Epidermal melanocyte (primary cell): ENCODE measurements at regions not wholly inside any gene's neighbourhood (a gene's known extent, or its start where the extent isn't known, plus 50 kb on each side); places are given as distances from the start of the nearest gene placed in this dataset.
A peak's percentile ranks its signal among the peaks of the same experiment; 100 is the strongest.

Experiments
- DNase-seq: peaks from one replicate; pipeline ENCODE4 v3.0.0; 2011; ENCODE audit warnings: low spot score; ENCODE audit not compliant: insufficient read length

DNA sequence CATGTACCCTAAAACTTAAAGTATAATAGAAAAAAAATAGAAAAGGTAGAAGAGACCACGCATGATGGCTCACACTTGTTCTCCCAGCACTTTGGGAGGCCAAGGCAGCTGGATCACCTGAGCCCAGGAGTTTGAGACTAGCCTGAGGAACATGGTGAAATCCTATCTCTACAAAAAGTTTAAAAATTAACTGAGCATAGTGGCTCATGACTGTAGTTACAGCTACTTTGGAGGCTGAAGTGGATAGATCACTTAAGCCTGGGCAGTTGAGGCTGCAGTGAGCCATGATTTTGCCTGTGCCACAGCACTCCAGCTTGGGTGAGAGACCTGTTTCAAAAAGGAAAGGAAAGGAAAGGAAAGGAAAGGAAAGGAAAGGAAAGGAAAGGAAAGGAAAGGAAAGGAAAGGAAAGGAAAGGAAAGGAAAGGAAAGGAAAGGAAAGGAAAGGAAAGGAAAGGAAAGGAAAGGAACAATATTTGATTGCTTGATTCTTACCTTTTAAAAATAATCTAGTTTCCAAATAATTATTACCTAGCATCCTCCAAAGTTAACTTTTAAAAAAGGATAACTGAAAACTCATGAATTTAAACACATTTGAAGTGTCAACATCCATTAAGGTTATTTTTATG lies 99.9 kb upstream of the PAX6 start:
- DNase-seq: no peak

DNA sequence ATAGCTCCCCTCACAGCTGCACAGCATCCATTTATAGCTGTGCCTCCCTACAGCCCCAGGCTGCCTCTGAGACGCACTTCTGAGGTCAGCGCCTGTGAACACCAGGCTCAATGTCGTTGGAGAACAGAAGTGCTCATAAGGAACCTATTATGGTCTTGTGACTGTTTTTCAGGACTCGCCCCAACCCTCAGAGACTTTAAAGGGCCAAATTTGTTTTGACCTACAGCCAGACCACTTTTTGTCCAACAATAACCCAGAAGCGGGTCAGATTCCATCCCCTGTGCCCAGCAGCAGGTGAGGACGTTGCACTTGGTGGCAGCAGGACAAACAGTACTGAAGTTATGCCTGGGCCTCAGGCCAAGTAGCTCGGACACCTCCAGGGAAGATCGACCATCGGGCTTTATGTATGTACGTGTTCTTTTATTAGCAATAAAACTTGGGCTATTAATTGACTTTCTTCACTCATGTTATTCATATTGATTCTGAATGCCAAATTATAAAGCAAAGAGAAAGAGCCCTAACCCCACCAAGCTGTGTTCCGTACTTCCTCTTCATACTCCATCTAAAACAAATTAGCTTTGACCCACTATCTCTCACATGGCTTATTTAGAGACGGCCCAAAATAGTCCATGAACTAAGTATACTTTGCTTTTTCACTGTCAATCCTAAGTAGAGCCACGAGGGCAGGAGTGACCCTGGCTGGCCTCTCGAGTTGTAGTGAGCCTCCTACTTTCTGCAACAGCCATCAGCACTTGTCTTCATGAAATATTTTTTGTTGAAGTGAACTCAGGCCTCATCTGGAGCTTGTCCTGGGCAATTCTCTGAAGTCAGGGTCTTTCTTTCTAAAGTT lies 92.3 kb upstream of the PAX6 start:
- DNase-seq: no peak

DNA sequence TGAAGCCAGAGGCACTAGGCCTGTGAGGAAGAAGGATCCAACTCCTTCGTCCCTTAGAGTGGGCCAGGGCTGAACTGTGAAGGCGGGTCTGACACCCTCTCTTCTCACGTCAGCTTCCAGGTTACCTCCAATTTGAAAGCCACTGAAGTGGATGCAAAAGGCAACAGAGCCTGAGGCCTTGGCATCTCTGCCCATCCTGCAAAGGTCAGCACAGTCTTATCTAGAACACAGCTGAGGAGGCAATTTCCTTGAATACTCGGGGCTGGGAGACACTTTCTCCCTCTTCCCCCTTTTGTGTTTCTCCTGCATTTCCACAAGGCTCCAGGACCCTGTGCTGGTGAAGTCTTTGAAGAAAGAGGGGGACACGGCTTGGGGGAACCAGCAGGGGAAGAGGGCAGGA lies 91.6 kb upstream of the PAX6 start:
- no peak for DNase-seq

DNA sequence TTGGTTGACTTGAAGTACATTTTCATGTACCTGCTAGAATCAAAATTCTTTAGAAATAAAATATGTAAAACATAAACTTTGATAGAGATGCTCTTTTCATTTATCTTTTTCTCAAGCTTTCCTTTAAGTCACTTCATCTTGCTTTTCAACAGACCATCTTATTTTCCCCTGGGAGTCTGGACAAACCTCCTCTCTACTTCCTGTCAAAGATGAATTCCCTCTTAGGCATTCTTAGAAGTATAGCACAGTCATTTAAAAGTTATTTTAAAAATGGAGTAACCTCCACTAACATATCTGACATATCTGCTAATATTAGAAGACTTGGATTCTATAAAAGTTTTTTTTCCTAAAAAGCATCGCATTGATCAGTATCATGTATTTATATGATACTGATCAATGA lies 84.8 kb upstream of the PAX6 start:
- no peak for DNase-seq

DNA sequence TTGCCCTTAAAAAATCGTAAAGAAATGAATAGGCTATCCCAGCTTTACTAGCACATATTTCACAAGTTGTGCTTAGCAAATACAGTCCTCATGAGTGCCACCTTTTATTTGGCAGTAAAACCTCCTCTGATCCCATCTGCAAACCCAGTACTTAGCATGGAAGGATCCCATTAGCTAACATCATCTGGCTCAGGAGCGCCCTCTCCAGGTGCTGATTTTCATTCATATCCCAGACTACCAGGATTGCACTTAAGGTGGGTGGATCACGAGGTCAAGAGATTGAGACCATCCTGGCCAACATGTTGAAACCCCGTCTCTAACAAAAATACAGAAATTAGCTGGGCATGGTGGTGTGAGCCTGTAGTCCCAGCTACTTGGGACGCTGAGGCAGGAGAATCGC lies 76.1 kb upstream of the PAX6 start:
- no peak for DNase-seq

DNA sequence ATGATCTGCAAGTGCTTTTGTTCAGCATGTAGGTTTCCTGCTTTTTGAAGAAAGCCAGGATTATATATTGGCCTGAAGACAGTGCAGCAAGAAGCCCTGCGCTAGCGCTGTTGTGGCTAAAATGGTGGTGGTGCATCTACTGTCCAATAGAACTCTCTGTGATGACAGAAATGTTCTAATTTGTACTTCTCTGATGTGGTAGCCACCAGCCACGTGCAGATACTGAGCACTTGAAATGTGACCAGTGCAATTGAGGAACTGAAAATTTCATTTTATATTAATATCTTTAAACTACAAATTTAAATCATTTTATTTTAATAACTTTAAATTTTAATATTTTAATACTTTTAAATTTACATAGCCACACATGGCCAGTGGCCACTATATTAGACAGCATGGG lies 73.0 kb upstream of the PAX6 start:
- no peak for DNase-seq

DNA sequence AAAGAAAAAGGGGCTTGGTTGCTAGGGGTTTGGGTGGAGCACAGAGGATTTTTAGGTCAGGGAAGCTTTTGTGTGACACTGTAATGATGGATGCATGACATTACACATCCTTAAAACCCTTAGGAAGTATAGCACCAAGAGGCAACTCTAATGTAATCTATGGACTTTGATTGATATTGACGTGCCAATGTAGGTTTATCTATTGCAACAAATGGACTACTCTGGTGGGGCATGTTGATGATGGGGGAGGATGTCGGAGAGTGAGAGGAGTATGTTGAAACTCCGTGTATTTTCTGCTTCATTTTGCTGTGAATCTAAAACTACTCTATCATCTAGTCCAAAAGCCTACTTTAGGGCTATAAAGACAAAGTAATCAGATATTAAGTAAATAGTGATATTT lies 72.3 kb upstream of the PAX6 start:
- DNase-seq: no peak

DNA sequence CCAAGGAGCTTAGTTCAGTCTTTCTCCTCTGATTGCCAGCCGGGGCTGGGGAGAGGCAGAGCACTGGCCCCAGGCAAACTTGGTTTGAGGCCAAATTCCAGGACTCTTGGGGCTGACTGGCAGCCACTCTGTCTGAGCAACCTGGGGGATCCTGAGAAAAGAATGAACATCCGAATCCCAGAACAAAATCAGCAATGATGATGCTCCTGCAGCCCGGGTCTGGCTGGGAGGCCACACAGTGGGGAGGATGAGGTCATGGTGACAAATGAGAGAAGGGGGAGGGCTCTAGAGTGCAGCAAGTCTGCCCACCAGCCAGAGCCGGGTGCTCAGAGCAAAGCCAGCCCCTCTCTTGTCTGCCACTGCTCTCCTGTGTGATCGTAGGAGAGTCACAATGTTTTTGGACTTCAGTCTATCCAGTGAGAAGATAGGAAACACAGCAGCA lies 71.8 kb upstream of the PAX6 start:
- DNase-seq: no peak

DNA sequence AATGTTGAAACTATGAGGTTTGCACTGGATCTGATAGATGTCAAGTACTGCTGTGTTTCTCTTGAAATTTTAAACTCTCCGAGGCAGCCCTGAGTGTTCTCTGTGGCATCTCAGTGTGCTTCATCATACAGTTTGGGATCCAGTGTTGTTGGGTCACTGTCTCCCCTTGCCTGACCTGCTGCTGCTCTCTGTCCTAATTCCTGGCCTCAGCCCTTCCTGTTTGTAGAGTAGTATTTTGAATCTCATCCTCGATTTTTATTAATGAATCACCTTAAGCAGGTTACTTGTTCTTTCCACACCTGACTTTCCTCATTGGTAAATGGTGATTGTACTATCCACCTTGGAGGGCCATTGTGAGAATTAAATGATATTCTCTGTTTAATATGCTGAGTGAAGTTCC lies 70.7 kb upstream of the PAX6 start:
- no peak for DNase-seq

DNA sequence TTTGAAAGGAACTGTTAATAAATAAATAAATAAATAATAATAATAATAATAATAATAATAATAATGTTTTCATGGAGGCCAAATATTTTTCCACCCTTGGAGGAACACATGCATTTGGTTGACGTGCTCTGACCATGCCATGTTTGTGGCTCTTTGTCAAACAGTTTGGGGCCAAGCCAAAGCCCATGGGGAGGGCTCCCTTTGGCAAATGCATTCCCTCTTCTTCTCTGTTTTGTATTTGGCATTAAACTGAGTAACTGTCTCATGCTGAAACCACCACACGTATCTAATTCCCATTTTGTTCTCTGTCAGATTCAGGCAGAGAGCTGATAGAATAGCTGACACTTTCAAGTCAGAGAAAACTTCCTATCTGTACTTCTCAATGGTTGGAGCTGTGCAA lies 68.6 kb upstream of the PAX6 start:
- DNase-seq: no peak

DNA sequence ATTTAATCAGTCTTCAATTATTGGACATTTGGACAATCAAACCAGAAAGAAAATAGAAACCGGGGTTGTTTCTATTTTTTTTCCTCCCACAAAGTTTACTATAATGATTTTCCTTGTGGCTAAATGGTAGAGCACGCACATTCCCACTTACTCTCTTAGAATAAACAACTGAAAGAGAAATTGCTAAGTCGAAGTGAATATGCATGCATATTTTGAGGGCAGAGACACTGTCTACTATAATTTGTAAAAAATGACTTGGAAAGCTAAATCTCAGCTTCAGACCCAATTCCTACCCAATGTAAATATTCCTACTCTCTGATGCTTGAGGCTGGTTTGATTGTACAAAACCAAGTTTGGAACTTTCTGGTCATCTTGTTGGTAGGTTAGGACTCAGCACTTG lies 66.7 kb upstream of the PAX6 start:
- DNase-seq: no peak

DNA sequence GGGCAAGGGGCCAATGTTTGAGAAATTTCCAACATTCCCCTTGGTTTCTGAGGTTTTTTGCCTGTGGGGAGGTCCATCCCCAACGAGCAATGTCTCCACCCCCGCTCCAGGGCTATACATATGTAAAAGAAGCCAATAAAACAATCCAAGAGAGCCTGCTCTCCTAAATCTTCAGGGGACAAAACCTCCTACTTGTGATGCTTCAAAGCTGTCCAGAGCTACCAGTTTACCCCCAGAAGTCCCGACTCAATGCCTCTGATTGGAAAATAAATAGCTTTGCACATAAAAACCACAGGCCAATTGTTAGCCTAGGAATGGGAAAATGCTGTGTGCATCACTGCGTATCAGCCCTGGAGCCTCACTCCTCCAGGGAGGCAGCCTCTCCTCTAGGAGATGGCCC lies 66.0 kb upstream of the PAX6 start:
- DNase-seq: no peak

DNA sequence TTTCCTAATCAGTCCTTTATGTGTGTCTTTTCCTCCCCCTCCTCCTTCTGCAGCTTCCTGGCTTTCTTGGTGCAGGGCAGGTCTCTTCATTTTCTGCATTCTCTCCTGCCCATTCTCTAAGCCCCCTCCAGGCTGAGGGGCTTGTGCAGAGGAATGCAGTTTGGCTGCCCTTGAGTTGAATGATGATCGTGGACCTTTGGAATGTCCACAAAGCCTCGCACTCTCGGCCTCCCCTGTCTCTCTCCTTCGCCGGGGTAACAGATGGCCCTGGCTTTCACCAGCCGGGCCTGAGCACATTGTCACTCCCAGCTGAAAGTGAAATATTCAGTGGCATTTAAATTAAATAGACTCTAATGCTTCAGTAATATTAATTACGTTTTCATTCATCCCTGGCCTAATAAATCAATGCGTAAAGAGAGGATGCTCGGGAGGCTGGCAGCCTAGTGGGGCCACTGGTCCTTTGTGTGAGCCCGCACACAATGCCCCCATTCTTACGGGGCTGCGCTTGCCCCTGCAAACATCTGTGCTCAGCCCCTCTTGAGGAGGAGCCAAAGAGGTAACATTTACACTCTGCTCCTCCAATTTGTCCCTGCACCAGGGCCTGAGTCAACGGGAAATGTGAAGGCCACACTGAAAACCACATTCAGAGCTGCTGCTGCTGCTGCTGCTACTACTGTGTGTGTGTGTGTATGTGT lies 64.9 kb upstream of the PAX6 start:
- no peak for DNase-seq

DNA sequence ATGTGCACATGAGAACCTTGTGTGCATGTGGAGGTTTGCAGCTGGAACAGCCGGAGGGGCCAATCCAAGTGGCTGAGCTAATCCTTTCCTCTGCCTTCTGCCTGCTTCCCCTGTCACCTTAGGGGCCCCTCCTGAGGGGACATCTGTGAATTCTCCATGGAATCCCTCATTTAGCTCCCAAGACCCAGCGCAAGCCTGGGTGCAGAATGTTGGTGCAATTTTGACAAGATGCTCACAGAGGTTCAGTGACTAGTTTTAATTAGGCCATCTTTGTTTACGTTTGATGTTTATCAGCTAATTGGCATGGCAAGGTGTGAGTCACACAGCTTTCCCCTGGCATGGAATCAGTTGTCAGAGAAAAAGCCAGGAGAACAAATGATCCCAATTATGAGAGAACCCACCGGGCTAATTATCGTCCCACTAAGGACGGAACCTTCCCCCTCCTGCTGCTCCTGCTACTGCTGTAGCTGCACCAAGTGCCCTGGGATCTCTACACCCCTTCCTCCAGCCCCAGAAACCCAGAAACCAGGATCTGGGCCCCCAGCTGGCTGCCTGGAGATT lies 63.6 kb upstream of the PAX6 start:
- DNase-seq: no peak

DNA sequence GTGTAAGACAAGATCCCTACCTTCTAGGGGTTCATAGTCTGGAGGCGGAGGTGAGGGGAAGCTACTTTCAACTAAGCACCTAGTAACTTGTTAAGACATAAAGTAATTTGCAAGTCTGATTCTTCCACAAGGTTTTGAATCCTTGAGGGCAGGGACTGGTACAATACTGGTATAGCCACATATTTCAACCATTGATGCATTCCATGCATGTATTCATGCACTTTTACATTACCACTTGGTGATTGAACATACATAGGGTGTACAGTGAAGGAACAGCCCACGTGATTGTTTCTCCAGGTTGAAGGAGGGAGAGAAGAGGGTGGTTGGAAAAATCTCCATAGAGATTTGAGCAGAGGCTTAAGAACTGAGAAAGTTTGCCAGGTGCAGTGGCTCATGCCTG lies 62.0 kb upstream of the PAX6 start:
- no peak for DNase-seq

DNA sequence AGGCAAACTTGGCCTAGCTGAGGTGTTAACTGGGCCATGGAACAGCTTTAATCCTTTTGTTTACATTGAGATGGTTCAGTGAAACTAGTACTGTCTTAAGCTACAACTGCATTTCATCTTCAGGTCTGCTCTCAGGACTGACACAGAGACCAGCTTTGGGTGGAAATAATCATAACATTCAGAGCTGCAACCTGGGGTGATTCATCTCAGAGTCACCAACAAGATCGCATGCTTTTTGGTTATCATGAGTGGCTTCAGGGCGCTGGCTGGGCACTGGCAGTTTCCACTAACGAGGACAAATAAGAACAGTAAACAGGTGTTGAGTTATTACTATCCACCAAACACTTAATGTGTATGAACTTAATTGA lies 60.9 kb upstream of the PAX6 start:
- no peak for DNase-seq

DNA sequence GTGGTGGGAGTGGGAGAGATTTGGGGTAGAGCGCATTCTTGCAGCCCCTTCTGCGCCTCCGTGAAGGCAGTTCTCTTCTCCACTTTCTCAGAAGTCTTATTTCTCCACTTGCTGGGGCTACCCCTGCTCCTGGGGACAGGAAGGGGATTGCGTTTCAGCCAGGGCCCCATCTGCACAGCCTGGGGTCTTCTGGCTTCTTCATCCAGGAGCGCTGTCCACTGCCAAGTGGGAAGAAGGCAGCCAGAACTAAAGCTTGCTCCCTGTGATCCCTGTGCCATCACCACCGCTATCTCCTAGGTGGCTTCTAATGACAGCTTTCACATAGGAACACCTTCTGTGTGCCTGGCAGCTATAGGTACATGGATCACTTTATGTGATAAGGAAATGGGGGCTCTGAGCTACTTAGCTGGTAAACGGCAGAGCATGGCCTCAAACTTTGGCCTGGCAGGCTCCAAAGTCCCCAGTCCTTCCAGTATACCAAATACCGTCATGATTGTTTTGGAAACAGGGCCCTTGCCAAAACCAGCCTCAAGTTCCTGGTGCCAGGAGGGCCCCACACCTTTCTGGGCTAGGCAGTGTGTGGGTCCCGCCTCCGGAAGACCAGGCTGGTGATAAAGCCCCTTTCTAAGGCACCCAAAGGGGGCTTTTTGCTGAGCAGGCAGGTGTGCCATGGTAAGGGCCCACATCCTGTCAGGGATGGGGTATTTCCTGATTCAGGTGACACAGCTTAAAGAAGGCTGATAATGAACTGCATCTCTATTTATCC lies 60.4 kb upstream of the PAX6 start:
- no peak for DNase-seq

DNA sequence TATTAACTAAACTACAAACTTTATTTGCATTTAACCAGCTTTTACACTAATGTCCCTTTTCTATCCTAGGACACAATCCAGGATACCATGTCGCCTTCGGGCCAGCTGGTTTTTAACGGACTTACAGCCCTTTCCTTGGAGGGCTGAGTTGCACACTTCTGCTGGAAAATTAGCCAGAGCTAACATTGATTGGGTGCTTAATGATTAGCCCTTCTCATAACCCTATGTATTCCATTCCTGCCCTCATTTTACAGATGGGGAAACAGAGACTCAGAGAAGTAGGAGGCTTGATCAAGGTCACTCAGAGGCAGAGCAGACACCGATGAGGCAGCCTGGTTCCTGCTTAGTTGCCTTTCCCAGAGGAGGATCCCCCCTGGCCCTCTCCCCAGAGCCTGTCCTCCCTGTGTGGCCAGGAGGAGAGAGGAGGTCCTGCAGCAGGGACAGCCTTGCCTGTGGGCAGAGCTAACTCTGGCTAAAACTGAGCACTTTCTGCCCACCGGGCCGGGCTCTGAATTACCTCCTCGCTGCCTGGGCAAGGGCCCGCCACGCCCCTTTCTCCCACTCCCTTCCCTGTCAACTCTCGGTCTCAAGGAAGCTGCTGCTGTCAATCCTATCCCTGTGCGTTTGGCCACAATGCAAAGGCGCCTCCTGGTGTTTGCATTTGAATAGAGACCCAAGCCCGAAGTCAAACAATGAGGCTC lies 59.6 kb upstream of the PAX6 start:
- peak; percentile 34 for DNase-seq

DNA sequence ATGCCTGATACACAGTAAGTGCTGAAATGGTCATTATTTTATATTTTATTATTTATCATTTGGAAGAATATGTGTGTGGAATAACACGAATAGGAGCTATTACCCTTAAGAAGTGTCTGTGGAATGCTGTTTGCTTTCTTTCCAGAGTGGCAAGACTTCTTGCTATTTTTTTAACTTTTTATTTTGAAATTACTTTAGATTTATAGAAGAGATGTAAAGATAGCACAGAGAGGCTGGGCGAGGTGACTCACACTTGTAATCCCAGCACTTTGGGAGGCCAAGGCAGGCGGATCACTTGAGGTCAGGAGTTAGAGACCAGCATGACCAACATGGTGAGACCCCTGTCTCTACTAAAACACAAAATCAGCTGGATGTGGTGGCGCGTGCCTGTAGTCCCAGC lies 58.9 kb upstream of the PAX6 start:
- no peak for DNase-seq

DNA sequence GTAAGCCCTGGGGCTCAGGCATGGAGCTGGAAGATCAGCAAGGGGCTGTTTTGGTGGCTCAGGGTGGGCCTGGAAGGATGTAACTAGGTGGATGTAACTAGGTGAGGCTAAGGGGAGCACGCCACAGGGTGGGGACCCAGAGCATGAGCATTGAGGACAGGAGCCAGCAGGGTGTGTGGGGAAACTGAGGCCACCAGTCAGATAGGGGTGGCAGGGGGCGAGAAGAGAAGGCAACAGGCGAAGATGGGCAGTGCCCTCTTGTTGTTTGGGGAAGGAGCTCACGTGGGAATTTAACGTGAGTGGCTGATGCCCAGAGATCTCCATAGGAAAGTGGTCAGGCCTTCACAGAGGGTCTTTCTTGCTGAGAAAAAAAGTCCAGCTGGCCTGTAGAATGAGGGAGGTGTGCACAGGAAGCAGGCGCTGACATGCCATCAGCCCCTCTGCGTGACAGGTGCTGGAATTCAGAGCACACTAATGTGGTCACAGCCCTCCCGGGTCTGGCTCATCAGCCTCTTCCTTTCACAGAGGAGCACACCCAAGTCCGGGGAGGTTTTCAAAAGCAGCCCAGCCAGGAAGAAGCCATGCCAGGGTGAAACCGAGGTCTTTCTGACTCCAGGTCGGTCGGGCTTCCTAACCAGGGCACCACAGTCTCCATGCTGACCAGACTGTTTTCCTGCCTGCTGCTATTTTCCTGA lies 54.6 kb upstream of the PAX6 start:
- DNase-seq: no peak
